Endodermal cell (in vitro differentiated cells): ENCODE measurements at regions not wholly inside any gene's neighbourhood (a gene's known extent, or its start where the extent isn't known, plus 50 kb on each side); places are given as distances from the start of the nearest gene placed in this dataset.

Experiments used
- DNase-seq: peaks from one replicate; pipeline ENCODE4 v3.0.0-alpha.2; 2017
- H3K27ac ChIP-seq: 2 replicates; pipeline ENCODE4 v1.5.1; 2013; ENCODE audit warnings: mild to moderate bottlenecking, low read depth, low read length, moderate library complexity
- H3K27me3 ChIP-seq: 2 replicates; pipeline ENCODE4 v1.6.1; 2013; ENCODE audit warnings: mild to moderate bottlenecking, low read length, moderate library complexity; ENCODE audit not compliant: insufficient read depth, control insufficient read depth, poor library complexity, severe bottlenecking
- H3K36me3 ChIP-seq: 2 replicates; pipeline ENCODE4 v1.7.0; 2013; ENCODE audit warnings: mild to moderate bottlenecking, low read length, moderate library complexity; ENCODE audit not compliant: control insufficient read depth, insufficient read depth
- H3K4me1 ChIP-seq: one replicate; pipeline ENCODE4 v1.7.0; 2013; ENCODE audit warnings: low read length; ENCODE audit not compliant: control insufficient read depth, insufficient read depth
- H3K4me3 ChIP-seq: 2 replicates; pipeline ENCODE4 v1.5.1; 2013; ENCODE audit warnings: mild to moderate bottlenecking, low read length, moderate library complexity
- H3K9ac ChIP-seq: 2 replicates; pipeline ENCODE4 v1.6.1; 2013; ENCODE audit warnings: mild to moderate bottlenecking, low read length, moderate library complexity; ENCODE audit not compliant: poor library complexity, severe bottlenecking; ENCODE audit errors: extremely low read depth
- H3K9me3 ChIP-seq: 2 replicates; pipeline ENCODE4 v1.6.1; 2013; ENCODE audit warnings: mild to moderate bottlenecking, low read length, moderate library complexity; ENCODE audit not compliant: control insufficient read depth
- H3K27ac Mint-ChIP-seq: 2 replicates; pipeline ENCODE4 v1.8.0; 2020; ENCODE audit warnings: mixed read lengths
- H3K27me3 Mint-ChIP-seq: 2 replicates; pipeline ENCODE4 v1.8.0; 2021; ENCODE audit warnings: mild to moderate bottlenecking, mixed read lengths; ENCODE audit not compliant: insufficient read depth
- H3K36me3 Mint-ChIP-seq: 2 replicates; pipeline ENCODE4 v1.8.0; 2020; ENCODE audit warnings: low read depth, mixed read lengths
- H3K4me1 Mint-ChIP-seq: 2 replicates; pipeline ENCODE4 v1.8.0; 2020; ENCODE audit warnings: mixed read lengths
- H3K4me3 Mint-ChIP-seq: 2 replicates; pipeline ENCODE4 v1.8.0; 2020; ENCODE audit warnings: mild to moderate bottlenecking, moderate library complexity, mixed read lengths
- H3K9me3 Mint-ChIP-seq: 2 replicates; pipeline ENCODE4 v1.8.0; 2020; ENCODE audit warnings: mild to moderate bottlenecking, mixed read lengths
- CTCF ChIP-seq: fragments of 200-600 bp; sonication (generic); conservative IDR thresholded peaks from 2 replicates; pipeline ENCODE4 v1.5.0; 2021; ENCODE audit warnings: antibody characterized with exemption, mild to moderate bottlenecking
- WGBS, 2 experiments: methylation state at CpG; one replicate each; pipeline versions ENCODE4 v1.1.5 to v1.1.7; 2013; ENCODE audit warnings: missing lambda C conversion rate in 2 of 2, mixed read lengths in 1 of 2; ENCODE audit not compliant: insufficient coverage in 1 of 2, insufficient read length in 1 of 2; 5-methylcytosine and 5-hydroxymethylcytosine counted together

GRCh38 chr4:22947851-22948250 lies 255.1 kb downstream of the GBA3 start:
- no peak for DNase-seq
- H3K27ac ChIP-seq = no peak overlapping the region
- no peak for TF ChIP-seq CTCF
- Mint-ChIP-seq H3K4me1 (peaks cover 36% of the 10 kb centered on the region), H3K9me3 (no peaks in the 10 kb centered on the region), H3K27me3 (peaks cover 3% of the 10 kb centered on the region), H3K27ac (no peak overlapping the region), H3K36me3 (no peaks in the 10 kb centered on the region), H3K4me3 (no peak overlapping the region)
- WGBS, 2 experiments = 92 to 100% methylated on average over 2 to 5 of the region's 5 CpGs
- H3K4me3 ChIP-seq = no peak overlapping the region
- no peak overlapping the region for H3K9ac ChIP-seq
- no peaks in the 10 kb centered on the region for H3K27me3 ChIP-seq
- H3K4me1 ChIP-seq = peaks cover 15% of the 10 kb centered on the region
- H3K36me3 ChIP-seq = no peaks in the 10 kb centered on the region
- no peaks in the 10 kb centered on the region for H3K9me3 ChIP-seq

- peaks cover 3% of the 10 kb centered on the region for H3K27me3 Mint-ChIP-seq
- DNase-seq = no peak
These were observed 250.3 kb downstream of the GBA3 start for GRCh38 chr4:22942920-22943559.

GRCh38 chr4:22941688-22942375 lies 249.1 kb downstream of the GBA3 start:
- Mint-ChIP-seq H3K36me3 (no peaks in the 10 kb centered on the region), H3K9me3 (no peaks in the 10 kb centered on the region), H3K27ac (no peak overlapping the region), H3K4me3 (no peak overlapping the region), H3K4me1 (peaks cover 58% of the 10 kb centered on the region), H3K27me3 (peaks cover 3% of the 10 kb centered on the region)
- no peak for TF ChIP-seq CTCF
- no peaks in the 10 kb centered on the region for H3K9me3 ChIP-seq
- H3K27ac ChIP-seq = no peak overlapping the region
- peak overlapping the region; percentile 39 for H3K4me3 ChIP-seq
- no peak overlapping the region for H3K9ac ChIP-seq
- WGBS, 2 experiments = 84 to 88% methylated on average over 5 of the region's 5 CpGs
- H3K27me3 ChIP-seq = no peaks in the 10 kb centered on the region
- peak; percentile 42 for DNase-seq
- peaks cover 15% of the 10 kb centered on the region for H3K4me1 ChIP-seq
- no peaks in the 10 kb centered on the region for H3K36me3 ChIP-seq

More at GRCh38 chr4:22942920-22943559, 250.3 kb downstream of the GBA3 start:
- Histone ChIP-seq H3K4me1 (peaks cover 15% of the 10 kb centered on the region), H3K36me3 (no peaks in the 10 kb centered on the region), H3K27ac (no peak overlapping the region), H3K9ac (peak overlapping the region; percentile 21), H3K27me3 (no peaks in the 10 kb centered on the region), H3K4me3 (peak overlapping the region; percentile 4), H3K9me3 (no peaks in the 10 kb centered on the region)
- no peaks in the 10 kb centered on the region for H3K9me3 Mint-ChIP-seq
- no peaks in the 10 kb centered on the region for H3K36me3 Mint-ChIP-seq
- TF ChIP-seq CTCF = no peak
- H3K4me3 Mint-ChIP-seq = no peak overlapping the region
- peak overlapping the region; percentile 77 for H3K27ac Mint-ChIP-seq
- WGBS, 2 experiments = 30 to 40% methylated on average over 2 to 6 of the region's 6 CpGs
- peaks cover 60% of the 10 kb centered on the region for H3K4me1 Mint-ChIP-seq
